ENCODE measurements at regions not wholly inside any gene's neighbourhood (a gene's known extent, or its start where the extent isn't known, plus 50 kb on each side); places are given as distances from the start of the nearest gene placed in this dataset.
"Not testable (repeated sequence)": the region's sequence is repeated elsewhere in the genome, so short reads cannot be mapped to it uniquely, and the experiment has no call there.

DNA sequence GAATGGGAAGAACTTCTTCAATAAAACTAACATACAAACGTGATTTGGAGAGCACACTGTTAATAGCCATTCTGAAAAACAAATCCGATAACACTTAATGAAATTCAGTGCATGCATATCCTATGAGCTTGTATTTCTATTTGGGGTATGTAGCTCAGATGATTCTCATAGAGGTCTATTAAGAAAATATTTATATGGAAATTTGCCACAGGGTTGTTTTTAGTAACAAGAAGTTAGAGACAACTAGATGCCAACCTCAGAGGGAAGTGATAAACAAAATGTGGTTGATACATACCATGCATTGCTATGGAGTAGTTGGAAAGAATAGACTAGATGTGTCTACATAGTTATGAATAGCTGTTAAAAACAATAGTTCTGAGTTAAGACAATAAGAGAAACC lies 395.8 kb upstream of the MAGEB18 start:
- Histone ChIP-seq H3K9me3 (ENCODE audit: control insufficient read depth in 2 of 2, insufficient read depth in 1 of 2, low read length in 1 of 2) (no peaks in the 10 kb centered on the region), H3K4me3 (ENCODE audit: low read length in 2 of 2) (no peak overlapping the region), H3K36me3 (ENCODE audit: control insufficient read depth in 2 of 2, insufficient read depth in 2 of 2, low read length in 1 of 2) (no peaks in the 10 kb centered on the region), H3K27ac (ENCODE audit: low read depth in 1 of 2, low read length in 1 of 2) (no peak overlapping the region), H3K27me3 (ENCODE audit: control insufficient read depth in 2 of 2, insufficient read depth in 1 of 2, low read length in 1 of 2) (no peaks in the 10 kb centered on the region), H3K4me1 (ENCODE audit: control insufficient read depth in 2 of 2, insufficient read depth in 2 of 2, low read length in 2 of 2) (no peaks in the 10 kb centered on the region)
- WGBS: 43% methylated on average over 2 of the region's 2 CpGs
- DNase-seq (ENCODE audit: low read depth in 6 of 9, low spot score in 9 of 9): no peak

DNA sequence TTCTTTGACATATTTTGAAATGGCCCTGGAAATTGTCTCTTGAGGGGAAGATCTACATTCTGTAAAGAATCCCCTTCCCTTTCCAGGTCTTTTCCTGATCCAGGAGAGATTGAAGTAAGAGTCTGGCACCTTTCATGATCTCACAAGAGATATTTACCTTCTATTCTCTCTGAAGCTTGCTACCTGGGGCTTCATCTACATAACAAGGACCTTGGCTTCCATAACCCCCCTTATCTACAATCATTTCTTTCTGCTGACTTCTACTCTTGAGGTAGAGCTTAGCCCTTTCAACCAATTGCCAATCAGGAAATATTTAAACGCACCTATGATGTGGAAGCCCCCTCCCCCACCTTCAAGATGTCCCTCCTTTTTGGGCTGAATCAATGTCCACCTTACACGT lies 383.7 kb upstream of the MAGEB18 start:
- Histone ChIP-seq H3K9me3 (ENCODE audit: control insufficient read depth in 2 of 2, insufficient read depth in 1 of 2, low read length in 1 of 2) (no peaks in the 10 kb centered on the region), H3K4me1 (ENCODE audit: control insufficient read depth in 2 of 2, insufficient read depth in 2 of 2, low read length in 2 of 2) (no peaks in the 10 kb centered on the region), H3K27ac (ENCODE audit: low read depth in 1 of 2, low read length in 1 of 2) (no peak overlapping the region), H3K36me3 (ENCODE audit: control insufficient read depth in 2 of 2, insufficient read depth in 2 of 2, low read length in 1 of 2) (no peaks in the 10 kb centered on the region), H3K4me3 (ENCODE audit: low read length in 2 of 2) (no peak overlapping the region), H3K27me3 (ENCODE audit: control insufficient read depth in 2 of 2, insufficient read depth in 1 of 2, low read length in 1 of 2) (no peaks in the 10 kb centered on the region)
- DNase-seq (ENCODE audit: low read depth in 6 of 9, low spot score in 9 of 9): no peak
- 80% methylated on average over 2 of the region's 2 CpGs for WGBS

DNA sequence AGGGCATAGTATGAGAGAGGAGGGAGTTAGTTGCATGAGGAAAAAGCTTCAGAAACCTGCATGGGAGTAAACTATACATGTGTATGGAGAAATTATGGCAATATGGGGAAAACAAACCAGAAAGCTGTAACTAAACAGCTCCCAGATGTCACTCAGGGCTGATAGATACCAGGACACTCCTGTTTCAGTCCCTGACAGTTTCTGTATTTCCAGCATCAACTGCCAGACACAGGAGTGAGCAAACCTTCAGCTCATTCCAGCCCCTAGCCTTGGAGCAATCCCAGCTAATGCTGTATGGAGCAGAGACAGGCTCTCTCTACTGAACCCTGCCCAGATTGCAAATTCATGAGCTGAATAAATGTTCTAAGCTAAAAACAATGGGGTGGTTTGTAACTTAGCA lies 382.9 kb upstream of the MAGEB18 start:
- DNase-seq (ENCODE audit: low read depth in 6 of 9, low spot score in 9 of 9): no peak
- Histone ChIP-seq H3K4me1 (ENCODE audit: control insufficient read depth in 2 of 2, insufficient read depth in 2 of 2, low read length in 2 of 2) (no peaks in the 10 kb centered on the region), H3K36me3 (ENCODE audit: control insufficient read depth in 2 of 2, insufficient read depth in 2 of 2, low read length in 1 of 2) (no peaks in the 10 kb centered on the region), H3K27ac (ENCODE audit: low read depth in 1 of 2, low read length in 1 of 2) (no peak overlapping the region), H3K4me3 (ENCODE audit: low read length in 2 of 2) (no peak overlapping the region), H3K9me3 (ENCODE audit: control insufficient read depth in 2 of 2, insufficient read depth in 1 of 2, low read length in 1 of 2) (no peaks in the 10 kb centered on the region), H3K27me3 (ENCODE audit: control insufficient read depth in 2 of 2, insufficient read depth in 1 of 2, low read length in 1 of 2) (no peaks in the 10 kb centered on the region)

DNA sequence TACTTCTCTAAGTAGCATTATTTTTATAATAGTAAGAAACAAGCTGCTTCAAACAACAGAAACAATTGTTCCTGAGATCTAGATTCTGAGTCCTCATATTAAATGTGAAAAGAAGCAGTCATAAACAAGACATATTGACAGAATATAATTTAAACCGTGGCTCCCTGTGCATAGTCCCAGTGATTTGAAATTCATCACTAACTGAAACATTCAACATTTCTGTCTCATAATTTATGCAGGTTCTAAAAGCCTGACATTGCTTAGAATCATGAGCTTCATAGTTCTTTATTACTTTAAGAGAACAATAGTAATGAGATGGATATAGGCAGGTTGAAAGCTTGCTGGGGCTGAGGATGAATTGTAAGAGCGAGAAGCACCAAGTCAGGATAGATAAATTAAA lies 375.5 kb upstream of the MAGEB18 start:
- Histone ChIP-seq H3K9me3 (ENCODE audit: control insufficient read depth in 2 of 2, insufficient read depth in 1 of 2, low read length in 1 of 2) (no peaks in the 10 kb centered on the region), H3K4me1 (ENCODE audit: control insufficient read depth in 2 of 2, insufficient read depth in 2 of 2, low read length in 2 of 2) (no peaks in the 10 kb centered on the region), H3K36me3 (ENCODE audit: control insufficient read depth in 2 of 2, insufficient read depth in 2 of 2, low read length in 1 of 2) (no peaks in the 10 kb centered on the region), H3K27ac (ENCODE audit: low read depth in 1 of 2, low read length in 1 of 2) (no peak overlapping the region), H3K27me3 (ENCODE audit: control insufficient read depth in 2 of 2, insufficient read depth in 1 of 2, low read length in 1 of 2) (no peaks in the 10 kb centered on the region), H3K4me3 (ENCODE audit: low read length in 2 of 2) (no peak overlapping the region)
- no peak for DNase-seq (ENCODE audit: low read depth in 6 of 9, low spot score in 9 of 9)
- 83% methylated on average over 2 of the region's 2 CpGs for WGBS

DNA sequence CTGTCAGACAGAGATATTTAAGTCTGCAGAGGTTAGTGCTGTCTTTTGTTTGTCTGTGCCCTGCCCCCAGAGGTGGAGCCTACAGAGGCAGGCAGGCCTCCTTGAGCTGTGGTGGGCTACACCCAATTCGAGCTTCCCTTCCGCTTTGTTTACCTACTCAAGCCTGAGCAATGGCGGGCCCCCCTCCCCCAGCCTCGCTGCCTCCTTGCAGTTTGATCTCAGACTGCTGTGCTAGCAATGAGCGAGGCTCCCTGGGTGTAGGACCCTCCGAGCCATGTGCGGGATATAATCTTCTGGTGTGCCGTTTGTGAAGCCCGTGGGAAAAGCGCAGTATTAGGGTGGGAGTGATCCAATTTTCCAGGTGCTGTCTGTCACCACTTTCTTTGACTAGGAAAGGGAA lies 366.3 kb upstream of the MAGEB18 start:
- not testable (repeated sequence) for DNase-seq (ENCODE audit: low read depth in 6 of 9, low spot score in 9 of 9); H3K4me1 ChIP-seq (ENCODE audit: control insufficient read depth in 2 of 2, insufficient read depth in 2 of 2, low read length in 2 of 2)
- WGBS: 94% methylated on average over 10 of the region's 10 CpGs

DNA sequence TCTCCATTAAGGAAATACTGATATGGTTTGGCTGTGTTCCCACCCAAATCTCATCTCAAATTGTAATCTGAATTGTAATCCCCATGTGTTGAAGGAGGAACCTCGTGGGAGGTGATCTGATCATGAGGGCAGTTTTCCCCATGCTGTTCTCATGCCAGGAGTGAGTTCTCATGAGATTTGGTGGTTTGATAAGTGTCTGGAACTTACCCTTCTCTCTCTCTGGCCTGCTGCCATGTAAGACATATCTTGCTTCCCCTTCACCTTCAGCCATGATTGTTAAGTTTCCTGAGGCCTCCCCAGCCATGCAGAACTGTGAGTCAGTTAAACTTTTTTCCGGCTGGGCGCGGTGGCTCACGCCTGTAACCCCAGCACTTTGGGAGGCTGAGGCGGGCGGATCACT lies 340.3 kb upstream of the MAGEB18 start:
- DNase-seq (ENCODE audit: low read depth in 6 of 9, low spot score in 9 of 9); H3K27ac ChIP-seq (ENCODE audit: low read depth in 1 of 2, low read length in 1 of 2); H3K9me3 ChIP-seq (ENCODE audit: control insufficient read depth in 2 of 2, insufficient read depth in 1 of 2, low read length in 1 of 2); H3K4me3 ChIP-seq (ENCODE audit: low read length in 2 of 2); H3K4me1 ChIP-seq (ENCODE audit: control insufficient read depth in 2 of 2, insufficient read depth in 2 of 2, low read length in 2 of 2); H3K27me3 ChIP-seq (ENCODE audit: control insufficient read depth in 2 of 2, insufficient read depth in 1 of 2, low read length in 1 of 2); H3K36me3 ChIP-seq (ENCODE audit: control insufficient read depth in 2 of 2, insufficient read depth in 2 of 2, low read length in 1 of 2): not testable (repeated sequence)
- 87% methylated on average over 7 of the region's 7 CpGs for WGBS

More for the DNA sequence above, 366.3 kb upstream of the MAGEB18 start:
- not testable (repeated sequence) for H3K27me3 ChIP-seq (ENCODE audit: control insufficient read depth in 2 of 2, insufficient read depth in 1 of 2, low read length in 1 of 2); H3K4me3 ChIP-seq (ENCODE audit: low read length in 2 of 2); H3K27ac ChIP-seq (ENCODE audit: low read depth in 1 of 2, low read length in 1 of 2); H3K9me3 ChIP-seq (ENCODE audit: control insufficient read depth in 2 of 2, insufficient read depth in 1 of 2, low read length in 1 of 2); H3K36me3 ChIP-seq (ENCODE audit: control insufficient read depth in 2 of 2, insufficient read depth in 2 of 2, low read length in 1 of 2)

DNA sequence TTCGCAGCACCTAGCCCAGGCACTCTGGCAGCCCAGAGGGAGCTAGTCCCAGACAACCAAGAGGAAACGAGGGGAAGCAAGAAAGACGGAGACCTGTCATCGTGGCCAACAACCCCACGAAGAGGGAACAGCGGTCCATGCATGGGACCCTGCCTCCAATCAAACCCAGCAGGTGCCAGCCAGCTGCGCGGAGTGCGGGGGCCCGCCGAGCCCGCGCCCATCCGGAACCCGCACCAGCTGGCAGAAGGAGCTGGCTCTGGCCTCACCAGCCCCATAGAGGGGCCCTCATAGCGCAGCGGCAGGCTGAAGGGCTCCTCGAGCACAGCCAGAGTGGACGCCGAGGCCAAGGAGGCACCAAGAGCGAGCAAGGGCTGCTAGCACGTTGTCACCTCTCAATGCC lies 332.4 kb upstream of the MAGEB18 start:
- H3K9me3 ChIP-seq (ENCODE audit: control insufficient read depth in 2 of 2, insufficient read depth in 1 of 2, low read length in 1 of 2): no peaks in the 10 kb centered on the region
- H3K27ac ChIP-seq (ENCODE audit: low read depth in 1 of 2, low read length in 1 of 2): no peak overlapping the region
- H3K27me3 ChIP-seq (ENCODE audit: control insufficient read depth in 2 of 2, insufficient read depth in 1 of 2, low read length in 1 of 2): no peaks in the 10 kb centered on the region
- H3K4me3 ChIP-seq (ENCODE audit: low read length in 2 of 2): no peak overlapping the region
- 96% methylated on average over 22 of the region's 22 CpGs for WGBS
- H3K36me3 ChIP-seq (ENCODE audit: control insufficient read depth in 2 of 2, insufficient read depth in 2 of 2, low read length in 1 of 2): no peaks in the 10 kb centered on the region
- no peaks in the 10 kb centered on the region for H3K4me1 ChIP-seq (ENCODE audit: control insufficient read depth in 2 of 2, insufficient read depth in 2 of 2, low read length in 2 of 2)
- DNase-seq (ENCODE audit: low read depth in 6 of 9, low spot score in 9 of 9): no peak

DNA sequence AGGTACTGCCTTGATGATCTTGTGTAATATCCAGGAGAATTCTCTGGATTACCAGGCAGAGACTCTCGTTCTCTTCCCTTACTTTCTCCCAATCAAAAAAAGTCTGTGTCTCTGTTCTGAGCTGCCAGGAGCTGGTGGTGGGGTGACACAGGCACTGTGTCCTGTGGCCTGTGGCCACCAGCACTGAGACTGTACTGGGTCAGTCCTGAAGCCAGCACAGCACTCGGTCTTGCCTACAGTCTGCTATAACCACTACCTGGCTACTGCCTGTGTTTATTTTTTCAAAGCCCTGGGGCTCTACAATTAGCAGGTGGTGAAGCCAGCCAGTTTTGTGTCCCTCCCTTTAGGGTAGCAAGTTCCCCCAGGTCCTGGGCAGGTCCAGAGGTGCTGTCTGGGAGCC lies 331.1 kb upstream of the MAGEB18 start:
- no peak for DNase-seq (ENCODE audit: low read depth in 6 of 9, low spot score in 9 of 9)
- Histone ChIP-seq H3K4me3 (ENCODE audit: low read length in 2 of 2) (no peak overlapping the region), H3K9me3 (ENCODE audit: control insufficient read depth in 2 of 2, insufficient read depth in 1 of 2, low read length in 1 of 2) (no peaks in the 10 kb centered on the region), H3K36me3 (ENCODE audit: control insufficient read depth in 2 of 2, insufficient read depth in 2 of 2, low read length in 1 of 2) (no peaks in the 10 kb centered on the region), H3K27ac (ENCODE audit: low read depth in 1 of 2, low read length in 1 of 2) (no peak overlapping the region), H3K27me3 (ENCODE audit: control insufficient read depth in 2 of 2, insufficient read depth in 1 of 2, low read length in 1 of 2) (no peaks in the 10 kb centered on the region), H3K4me1 (ENCODE audit: control insufficient read depth in 2 of 2, insufficient read depth in 2 of 2, low read length in 2 of 2) (no peaks in the 10 kb centered on the region)
- WGBS: 42% methylated on average over 2 of the region's 2 CpGs

DNA sequence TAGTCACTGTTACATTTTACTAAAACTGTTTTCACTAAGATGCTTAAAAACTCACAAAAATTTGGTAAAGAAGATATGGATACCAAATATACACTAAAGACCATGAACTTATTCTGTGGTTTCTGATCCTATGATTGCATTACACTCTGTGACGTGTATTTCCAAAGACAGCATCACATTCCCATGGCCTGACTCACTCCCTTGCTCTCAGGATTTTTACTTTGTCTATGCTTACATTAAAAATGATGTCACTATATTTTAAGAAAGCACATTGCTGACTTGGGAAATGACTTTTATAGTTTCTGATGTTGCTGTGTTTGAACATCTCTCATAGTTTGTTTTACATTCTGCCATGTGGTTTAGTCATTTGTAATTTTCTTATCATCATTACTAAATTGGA lies 327.9 kb upstream of the MAGEB18 start:
- no peak overlapping the region for H3K4me3 ChIP-seq (ENCODE audit: low read length in 2 of 2)
- WGBS: 79% methylated on average over 1 of the region's 1 CpG
- H3K36me3 ChIP-seq (ENCODE audit: control insufficient read depth in 2 of 2, insufficient read depth in 2 of 2, low read length in 1 of 2): no peaks in the 10 kb centered on the region
- no peaks in the 10 kb centered on the region for H3K9me3 ChIP-seq (ENCODE audit: control insufficient read depth in 2 of 2, insufficient read depth in 1 of 2, low read length in 1 of 2)
- no peaks in the 10 kb centered on the region for H3K4me1 ChIP-seq (ENCODE audit: control insufficient read depth in 2 of 2, insufficient read depth in 2 of 2, low read length in 2 of 2)
- DNase-seq (ENCODE audit: low read depth in 6 of 9, low spot score in 9 of 9): no peak
- no peak overlapping the region for H3K27ac ChIP-seq (ENCODE audit: low read depth in 1 of 2, low read length in 1 of 2)
- no peaks in the 10 kb centered on the region for H3K27me3 ChIP-seq (ENCODE audit: control insufficient read depth in 2 of 2, insufficient read depth in 1 of 2, low read length in 1 of 2)

DNA sequence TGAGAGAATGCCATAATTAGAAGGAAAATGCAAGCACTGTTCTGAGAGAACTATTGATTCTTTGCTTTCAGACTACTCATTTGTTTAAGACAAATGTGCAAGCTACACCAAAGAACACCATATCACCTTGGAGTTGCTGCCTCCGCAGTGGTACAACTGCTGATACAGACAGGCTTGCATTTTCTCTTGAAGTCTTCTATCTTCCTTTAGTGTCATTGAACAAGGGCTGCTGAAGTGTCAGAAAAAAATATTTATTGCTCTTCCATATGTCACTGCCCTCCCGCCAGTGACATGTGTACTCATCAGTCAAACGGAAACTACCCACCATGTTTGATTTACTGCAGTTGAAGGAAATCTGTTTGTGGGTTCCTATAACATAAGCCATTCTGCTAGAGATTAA lies 318.3 kb upstream of the MAGEB18 start:
- Histone ChIP-seq H3K9me3 (ENCODE audit: control insufficient read depth in 2 of 2, insufficient read depth in 1 of 2, low read length in 1 of 2) (no peaks in the 10 kb centered on the region), H3K36me3 (ENCODE audit: control insufficient read depth in 2 of 2, insufficient read depth in 2 of 2, low read length in 1 of 2) (no peaks in the 10 kb centered on the region), H3K27me3 (ENCODE audit: control insufficient read depth in 2 of 2, insufficient read depth in 1 of 2, low read length in 1 of 2) (no peaks in the 10 kb centered on the region), H3K4me3 (ENCODE audit: low read length in 2 of 2) (no peak overlapping the region), H3K27ac (ENCODE audit: low read depth in 1 of 2, low read length in 1 of 2) (no peak overlapping the region), H3K4me1 (ENCODE audit: control insufficient read depth in 2 of 2, insufficient read depth in 2 of 2, low read length in 2 of 2) (no peaks in the 10 kb centered on the region)
- no peak for DNase-seq (ENCODE audit: low read depth in 6 of 9, low spot score in 9 of 9)
- 80% methylated on average over 3 of the region's 3 CpGs for WGBS
